Mammary epithelial cell (primary cell): ENCODE measurements at regions not wholly inside any gene's neighbourhood (a gene's known extent, or its start where the extent isn't known, plus 50 kb on each side); places are given as distances from the start of the nearest gene placed in this dataset.

Experiments
- CTCF ChIP-seq, 2 donors: IDR thresholded peaks in 1 of 2; conservative IDR thresholded peaks in 1 of 2; 2 replicates each; pipeline ENCODE4 v1.5.1; 2011 to 2012; ENCODE audit warnings: inconsistent platforms in 2 of 2, low read length in 2 of 2, mild to moderate bottlenecking in 2 of 2, control low read depth in 1 of 2, low read depth in 1 of 2; ENCODE audit not compliant: insufficient read depth in 1 of 2; ENCODE audit errors: extremely low read depth in 1 of 2
- EZH2 ChIP-seq: IDR thresholded peaks from 2 replicates; pipeline ENCODE4 v1.6.1; 2012; ENCODE audit warnings: low read length, inconsistent platforms, borderline replicate concordance

DNA sequence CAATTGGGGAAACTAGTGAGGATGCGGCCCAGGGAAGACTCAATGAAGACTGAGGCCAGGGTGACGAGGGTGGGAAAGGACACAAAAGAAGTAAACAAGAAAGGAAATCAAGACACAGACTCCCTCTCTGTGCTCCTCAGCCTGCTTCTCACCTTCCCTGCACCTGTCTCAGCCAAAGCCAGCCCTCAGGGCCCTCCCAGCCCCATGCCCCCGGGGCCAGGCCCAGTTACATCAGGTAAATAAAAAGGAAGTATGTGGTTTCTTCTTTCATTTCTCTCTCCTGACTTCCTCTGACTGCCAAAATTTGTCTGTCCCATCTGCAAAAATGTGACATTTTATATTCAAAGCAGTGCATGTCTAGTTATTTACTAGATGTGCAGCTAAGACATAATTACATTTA is 328.0 kb downstream of the UACA start:
- TF ChIP-seq CTCF (conservative IDR thresholded peaks at IDR 0.05 in 1 of 2, IDR thresholded peaks at IDR 0.05 in 1 of 2; ENCODE audit: extremely low read depth in 1 of 2, insufficient read depth in 1 of 2, low read depth in 1 of 2, low read length in 2 of 2) (no peak), EZH2 (no peak)
